HG03159 (cell line): ENCODE measurements at regions not wholly inside any gene's neighbourhood (a gene's known extent, or its start where the extent isn't known, plus 50 kb on each side); places are given as distances from the start of the nearest gene placed in this dataset.
"Not testable (repeated sequence)": the region's sequence is repeated elsewhere in the genome, so short reads cannot be mapped to it uniquely, and the experiment has no call there.

ENCODE experiments used
- ATAC-seq: cut with Tn5 transposase; IDR thresholded peaks from one replicate; pipeline ENCODE4 v1.9.1; 2021; ENCODE audit warnings: mild to moderate bottlenecking, moderate library complexity; ENCODE audit not compliant: unreplicated experiment

DNA sequence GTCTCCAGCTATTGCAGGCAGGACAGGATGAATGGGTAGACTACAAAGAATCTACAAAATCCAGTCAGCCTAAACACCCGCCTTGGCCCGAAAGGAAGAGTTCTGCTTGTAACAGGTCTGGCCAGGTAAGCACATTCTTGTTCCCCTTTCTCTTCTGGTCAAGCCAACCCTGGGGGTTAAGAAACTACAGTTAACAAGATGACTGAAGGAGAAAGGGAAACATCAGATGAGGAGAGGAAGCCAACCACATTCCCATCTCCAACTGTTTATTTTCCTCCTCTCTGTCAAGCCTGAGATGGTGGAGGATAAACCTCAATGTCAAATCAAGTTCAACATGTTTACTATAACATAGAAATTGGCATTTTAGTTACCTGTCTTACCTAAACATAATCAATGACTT lies 198.9 kb downstream of the IPMK start:
- ATAC-seq: no peak

DNA sequence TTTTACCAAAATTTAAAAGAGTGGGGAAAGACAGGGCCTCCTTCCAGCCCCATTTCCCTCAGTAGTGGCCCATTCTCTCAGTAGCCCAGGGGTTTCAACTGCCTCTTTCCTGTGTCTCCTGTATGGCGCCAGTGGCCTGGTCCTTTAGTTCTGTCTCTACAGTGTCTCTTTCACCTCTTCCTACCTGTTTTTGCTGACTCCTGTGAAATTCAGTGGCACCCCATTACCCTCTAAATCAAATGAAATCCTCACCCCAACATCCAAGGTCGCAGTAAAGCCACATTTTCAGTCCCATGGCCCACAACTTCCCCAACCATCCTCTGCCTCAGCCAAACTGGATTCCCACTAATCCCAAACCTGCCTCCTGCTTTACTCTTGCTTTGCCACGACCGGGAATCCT lies 200.7 kb downstream of the IPMK start:
- no peak for ATAC-seq

- no peak for ATAC-seq
Measured at GRCh38 chr10:58066126-58066525, 201.6 kb downstream of the IPMK start.

- ATAC-seq: no peak
Measured at GRCh38 chr10:58065529-58065815, 202.2 kb downstream of the IPMK start.

DNA sequence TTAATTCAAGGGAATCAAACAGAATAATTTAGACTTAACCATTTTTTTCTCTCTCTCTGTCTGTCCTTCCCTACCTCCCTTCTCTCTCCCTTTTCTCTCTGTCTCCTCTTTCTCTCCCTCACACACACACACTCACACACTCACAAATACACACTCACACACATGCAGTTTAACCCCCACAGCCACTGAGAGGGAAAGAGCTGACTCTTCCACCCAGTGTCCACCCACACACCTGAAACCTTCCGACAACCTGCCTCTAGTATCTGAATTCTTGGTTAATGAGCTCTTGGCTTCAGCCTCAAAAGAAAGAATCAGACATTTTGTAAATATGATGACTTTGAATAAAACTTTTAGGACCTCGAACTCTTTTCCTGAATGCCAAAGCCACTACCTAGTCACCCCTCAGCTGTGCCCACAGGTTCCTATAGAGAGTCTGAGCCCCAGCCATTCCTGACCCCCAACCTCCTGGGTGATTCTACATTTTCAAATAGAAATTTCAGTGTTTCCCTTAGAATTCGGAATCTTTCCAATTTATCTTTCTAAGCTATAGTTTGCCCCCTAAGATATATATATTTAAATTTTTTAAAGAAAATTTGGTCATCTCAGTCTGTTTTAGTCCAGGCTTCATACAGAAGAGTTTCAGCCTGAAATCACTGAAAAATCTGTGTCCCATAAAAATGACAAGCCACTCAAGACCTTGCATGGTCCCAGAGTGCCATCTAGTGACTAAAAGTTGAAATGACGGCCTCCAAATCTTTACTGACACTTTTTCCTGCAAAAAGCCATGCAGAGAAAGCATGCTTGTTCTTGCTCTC lies 202.8 kb downstream of the IPMK start:
- peak; percentile 51 for ATAC-seq

- ATAC-seq: no peak
Measured at GRCh38 chr10:58063861-58064480, 203.7 kb downstream of the IPMK start.

DNA sequence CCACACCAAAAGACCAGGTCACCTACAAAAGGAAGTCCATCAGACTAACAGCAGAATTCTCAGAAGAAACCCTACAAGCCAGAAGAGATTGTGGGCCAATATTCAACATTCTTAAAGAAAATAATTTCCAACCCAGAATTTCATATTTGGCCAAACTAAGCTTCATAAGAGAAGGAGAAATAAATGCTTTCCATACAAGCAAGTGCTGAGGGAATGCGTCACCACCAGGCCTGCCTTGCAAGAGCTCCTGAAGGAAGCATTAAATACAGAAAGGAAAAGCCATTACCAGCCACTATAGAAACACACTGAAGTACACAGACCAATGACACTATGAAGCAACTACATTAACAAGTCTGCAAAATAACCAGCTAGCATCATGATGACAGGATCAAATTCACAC lies 209.0 kb downstream of the IPMK start:
- ATAC-seq: not testable (repeated sequence)

- no peak for ATAC-seq
Measured at GRCh38 chr10:58054881-58055280, 212.8 kb downstream of the IPMK start.

DNA sequence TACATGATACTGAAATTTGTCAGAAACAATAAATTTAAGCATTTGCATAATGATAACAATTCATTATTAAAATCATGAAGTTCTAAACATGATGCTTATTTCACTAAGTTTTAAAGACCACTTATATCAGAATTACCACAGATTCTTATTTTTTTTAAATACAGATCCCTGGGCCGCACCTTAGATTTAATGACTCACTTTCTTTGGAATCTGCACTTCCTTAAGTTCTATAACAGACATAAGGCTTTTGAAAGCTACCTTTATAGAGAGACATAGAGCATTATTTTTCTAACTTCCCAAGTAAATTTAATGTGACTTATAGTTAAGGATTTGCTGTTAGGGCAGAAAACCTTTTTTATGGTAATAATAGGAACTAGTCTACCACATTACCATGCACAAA lies 214.9 kb downstream of the IPMK start:
- no peak for ATAC-seq

DNA sequence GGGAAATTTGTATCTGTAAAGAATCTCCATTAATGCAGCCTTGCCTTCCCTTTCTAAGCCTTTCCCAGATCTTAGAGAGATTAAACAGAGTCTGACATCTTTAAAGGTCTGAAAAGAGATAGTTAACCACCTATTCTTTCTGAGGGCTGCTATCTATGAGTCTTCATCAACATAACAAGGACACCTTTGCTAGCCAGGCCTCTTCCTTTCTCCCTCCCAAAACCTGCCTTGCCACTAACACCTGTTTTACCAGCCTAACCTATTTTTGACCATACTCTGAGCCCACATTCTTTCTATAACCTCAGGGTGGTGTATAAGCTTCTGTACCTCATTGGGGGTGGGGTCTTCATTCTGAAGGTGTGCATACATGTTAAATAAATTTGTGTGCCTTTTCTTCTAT lies 217.1 kb downstream of the IPMK start:
- ATAC-seq: no peak

- ATAC-seq: no peak
Measured at GRCh38 chr10:58048936-58049335, 218.8 kb downstream of the IPMK start.

GRCh38 chr10:58044072-58044471 lies 223.6 kb downstream of the IPMK start:
- ATAC-seq: no peak

DNA sequence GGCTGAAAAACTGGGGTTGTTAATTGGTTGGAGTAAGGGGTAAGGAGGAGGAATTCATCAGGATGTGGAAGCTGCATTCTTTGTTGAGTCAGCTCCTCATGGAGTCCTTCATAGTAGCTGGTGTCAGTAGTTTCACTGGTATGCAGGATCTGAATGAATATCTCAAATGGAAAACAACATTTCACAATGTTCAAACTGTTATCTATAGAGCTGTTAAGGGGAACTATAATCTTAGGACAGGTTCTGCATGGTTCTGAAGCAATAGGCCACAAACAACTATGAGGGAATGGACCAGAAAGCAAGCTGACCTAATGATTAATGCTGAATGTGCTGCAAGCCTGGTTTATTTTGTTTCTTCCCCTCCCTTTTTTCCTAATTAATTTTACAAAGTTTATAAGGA lies 225.8 kb downstream of the IPMK start:
- no peak for ATAC-seq

GRCh38 chr10:58030208-58030607 lies 237.5 kb downstream of the IPMK start:
- ATAC-seq: no peak

GRCh38 chr10:58028597-58029366 lies 238.9 kb downstream of the IPMK start:
- ATAC-seq: no peak

GRCh38 chr10:58027426-58027825 lies 240.3 kb downstream of the IPMK start:
- ATAC-seq: no peak

DNA sequence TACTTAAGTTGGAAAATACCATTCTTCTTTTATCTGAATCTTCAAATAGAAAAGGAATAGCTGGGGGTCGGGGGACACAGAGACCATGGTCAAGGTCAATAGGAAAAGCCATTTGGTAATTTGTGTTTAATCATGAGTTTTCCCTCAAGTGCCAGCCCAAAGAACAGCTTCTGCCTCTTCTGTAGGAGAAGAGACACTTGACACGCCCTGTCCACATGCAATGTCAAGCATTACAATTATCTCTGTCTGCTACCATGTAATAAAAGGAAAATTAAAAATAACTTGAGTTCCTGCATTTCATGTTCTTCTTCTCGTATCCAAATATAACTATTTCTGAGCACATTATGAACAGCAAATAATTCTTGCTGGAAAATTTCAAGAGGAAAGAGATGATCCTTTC lies 241.7 kb downstream of the IPMK start:
- ATAC-seq: no peak

GRCh38 chr10:58023341-58024073 lies 244.2 kb downstream of the IPMK start:
- ATAC-seq: peak; percentile 55

DNA sequence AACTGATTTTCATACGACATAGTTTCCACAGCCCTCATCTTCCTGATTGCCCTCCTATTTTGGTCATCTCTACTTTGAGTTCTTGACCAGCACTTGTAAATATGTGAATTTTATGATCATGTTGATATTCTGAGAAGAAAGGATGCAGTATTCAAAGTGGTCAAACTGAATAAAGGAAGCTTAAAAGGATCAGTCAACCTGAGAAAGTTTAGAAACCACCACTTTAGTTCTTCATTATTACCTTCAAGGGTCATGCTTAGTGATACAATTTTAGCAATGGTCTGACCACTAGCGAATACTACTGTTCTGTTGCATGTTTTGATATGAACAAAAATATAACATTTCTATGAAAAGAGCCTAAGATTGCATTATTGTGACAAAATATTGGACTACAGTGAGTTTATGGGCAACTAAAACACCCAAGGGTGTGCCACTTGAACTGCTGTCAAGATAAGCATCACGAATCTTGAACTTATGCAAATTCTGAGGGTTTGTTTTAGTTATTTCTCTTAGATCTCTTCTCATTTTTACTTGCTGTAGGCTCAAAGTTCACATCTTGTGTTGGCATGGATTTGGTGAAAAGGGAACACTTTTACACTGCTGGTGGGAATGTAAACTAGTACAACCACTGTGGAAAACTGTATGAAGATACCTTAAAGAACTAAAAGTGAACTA lies 247.7 kb downstream of the IPMK start:
- ATAC-seq: peak; percentile 57

DNA sequence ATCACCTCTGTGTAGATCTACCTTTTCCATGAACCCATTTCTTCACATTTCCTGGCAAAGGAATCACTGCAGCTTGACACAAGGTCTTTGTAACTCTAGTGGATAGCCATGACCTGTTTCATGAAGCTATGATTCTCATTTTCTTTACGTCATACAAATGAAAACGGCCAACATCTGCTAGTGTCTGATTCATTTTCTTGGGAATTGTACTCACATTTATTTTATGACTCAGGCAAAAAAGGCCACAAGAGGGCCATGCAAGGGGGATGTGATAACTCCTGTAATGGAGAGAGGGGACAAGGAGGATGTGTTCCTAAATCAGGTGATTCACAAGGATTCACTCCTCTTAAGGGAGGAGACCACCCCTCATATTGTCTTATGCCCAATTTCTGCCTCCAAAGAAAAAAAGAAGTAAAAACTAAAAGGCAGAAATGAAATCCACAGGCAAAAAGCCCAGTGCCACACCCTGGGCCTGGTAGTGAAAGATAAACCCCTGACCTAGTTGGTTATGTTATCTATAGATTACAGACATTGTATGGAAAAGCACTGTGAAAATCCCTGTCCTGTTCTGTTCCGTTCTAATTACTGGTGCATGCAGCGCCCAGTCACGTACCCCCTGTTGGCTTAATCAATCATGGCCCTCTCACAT lies 249.9 kb downstream of the IPMK start:
- ATAC-seq: no peak
